Stomach (tissue), 4 donors: ENCODE measurements at regions not wholly inside any gene's neighbourhood (a gene's known extent, or its start where the extent isn't known, plus 50 kb on each side); places are given as distances from the start of the nearest gene placed in this dataset.
"Not testable (repeated sequence)": the region's sequence is repeated elsewhere in the genome, so short reads cannot be mapped to it uniquely, and the experiment has no call there.

Source experiments
- CTCF ChIP-seq, 7 experiments: fragments of 450-650 bp in 4 of 7; fragments of 200-600 bp in 3 of 7; sonication (generic) in 3 of 7; IDR thresholded peaks; one replicate each; pipeline ENCODE4 v1.5.1; 2016 to 2019; ENCODE audit warnings: antibody characterized with exemption in 7 of 7, control low read depth in 2 of 7, mild to moderate bottlenecking in 1 of 7
- EP300 ChIP-seq: sonication (generic); formaldehyde crosslinking; IDR thresholded peaks from one replicate; pipeline ENCODE4 v1.6.1; 2017; ENCODE audit warnings: antibody characterized with exemption
- POLR2A ChIP-seq, 4 donors: fragments of 450-650 bp; IDR thresholded peaks; one replicate each; pipeline ENCODE4 v1.6.1; 2016; ENCODE audit warnings: antibody characterized with exemption in 4 of 4, control low read depth in 2 of 4, mild to moderate bottlenecking in 1 of 4, moderate library complexity in 1 of 4

DNA sequence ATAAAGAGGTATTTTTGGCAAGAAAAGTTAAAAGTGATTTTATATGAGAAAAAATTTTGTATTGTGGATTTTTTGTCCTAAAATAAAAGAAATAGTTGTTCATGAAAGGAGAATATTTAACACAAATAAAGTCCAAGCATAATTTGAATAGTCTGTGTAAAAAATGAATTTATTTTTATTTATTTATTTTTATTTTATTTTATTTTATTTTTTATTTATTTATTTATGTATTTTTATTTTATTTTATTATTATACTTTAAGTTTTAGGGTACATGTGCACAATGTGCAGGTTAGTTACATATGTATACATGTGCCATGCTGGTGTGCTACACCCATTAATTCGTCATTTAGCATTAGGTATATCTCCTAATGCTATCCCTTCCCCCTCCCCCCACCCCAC, 948.9 kb upstream of the ADGRB3 start:
- not testable (repeated sequence) for TF ChIP-seq CTCF (IDR thresholded peaks at IDR 0.05); POLR2A (IDR thresholded peaks at IDR 0.05); EP300
